C4-2B (cell line): ENCODE measurements at regions not wholly inside any gene's neighbourhood (a gene's known extent, or its start where the extent isn't known, plus 50 kb on each side); places are given as distances from the start of the nearest gene placed in this dataset.

Experiments
- H3K27ac ChIP-seq: fragments of 450-650 bp; 2 replicates; pipeline ENCODE4 v1.5.1; 2017
- ZFX ChIP-seq: fragments of 450-650 bp; IDR thresholded peaks from 2 replicates; pipeline ENCODE4 v1.6.1; 2017
- TF ChIP-seq, protein P1 (sequence below): fragments of 450-650 bp; conservative IDR thresholded peaks from 2 replicates; pipeline ENCODE4 v1.5.1; 2017; ENCODE audit warnings: mild to moderate bottlenecking

- no peak overlapping the region for H3K27ac ChIP-seq
- TF ChIP-seq, protein P1, sequence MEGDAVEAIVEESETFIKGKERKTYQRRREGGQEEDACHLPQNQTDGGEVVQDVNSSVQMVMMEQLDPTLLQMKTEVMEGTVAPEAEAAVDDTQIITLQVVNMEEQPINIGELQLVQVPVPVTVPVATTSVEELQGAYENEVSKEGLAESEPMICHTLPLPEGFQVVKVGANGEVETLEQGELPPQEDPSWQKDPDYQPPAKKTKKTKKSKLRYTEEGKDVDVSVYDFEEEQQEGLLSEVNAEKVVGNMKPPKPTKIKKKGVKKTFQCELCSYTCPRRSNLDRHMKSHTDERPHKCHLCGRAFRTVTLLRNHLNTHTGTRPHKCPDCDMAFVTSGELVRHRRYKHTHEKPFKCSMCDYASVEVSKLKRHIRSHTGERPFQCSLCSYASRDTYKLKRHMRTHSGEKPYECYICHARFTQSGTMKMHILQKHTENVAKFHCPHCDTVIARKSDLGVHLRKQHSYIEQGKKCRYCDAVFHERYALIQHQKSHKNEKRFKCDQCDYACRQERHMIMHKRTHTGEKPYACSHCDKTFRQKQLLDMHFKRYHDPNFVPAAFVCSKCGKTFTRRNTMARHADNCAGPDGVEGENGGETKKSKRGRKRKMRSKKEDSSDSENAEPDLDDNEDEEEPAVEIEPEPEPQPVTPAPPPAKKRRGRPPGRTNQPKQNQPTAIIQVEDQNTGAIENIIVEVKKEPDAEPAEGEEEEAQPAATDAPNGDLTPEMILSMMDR: no peak
- no peak for TF ChIP-seq ZFX
Measured at GRCh38 chr3:193130576-193130975, 110.4 kb upstream of the PLAAT1 start.

- H3K27ac ChIP-seq: no peak overlapping the region
- TF ChIP-seq, protein P1: no peak
- TF ChIP-seq ZFX: no peak
Measured at GRCh38 chr3:193132241-193132640, 108.8 kb upstream of the PLAAT1 start.

DNA sequence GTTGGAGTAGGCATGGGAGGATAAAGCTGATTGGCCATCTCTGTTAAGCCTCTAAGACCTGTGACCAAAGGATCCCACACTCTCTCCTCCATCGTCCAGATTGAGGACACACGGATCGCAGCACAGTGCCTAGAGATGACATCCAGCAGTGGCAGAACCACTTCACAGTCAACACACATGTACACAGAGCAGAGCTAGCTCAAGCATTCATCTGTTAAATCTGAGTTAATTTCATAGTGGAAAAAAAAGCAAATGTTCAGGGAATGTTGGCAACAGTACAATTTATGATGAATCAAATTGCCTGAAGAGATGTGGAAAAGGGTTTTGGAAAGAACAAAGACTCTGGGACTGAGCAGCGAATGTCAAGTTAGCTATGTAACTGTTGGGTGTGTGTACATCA is 108.1 kb upstream of the PLAAT1 start:
- no peak overlapping the region for H3K27ac ChIP-seq
- TF ChIP-seq, protein P1: no peak
- no peak for TF ChIP-seq ZFX

- TF ChIP-seq, protein P1: no peak
- TF ChIP-seq ZFX: no peak
- H3K27ac ChIP-seq: no peak overlapping the region
Measured at GRCh38 chr3:193134856-193135255, 106.2 kb upstream of the PLAAT1 start.

DNA sequence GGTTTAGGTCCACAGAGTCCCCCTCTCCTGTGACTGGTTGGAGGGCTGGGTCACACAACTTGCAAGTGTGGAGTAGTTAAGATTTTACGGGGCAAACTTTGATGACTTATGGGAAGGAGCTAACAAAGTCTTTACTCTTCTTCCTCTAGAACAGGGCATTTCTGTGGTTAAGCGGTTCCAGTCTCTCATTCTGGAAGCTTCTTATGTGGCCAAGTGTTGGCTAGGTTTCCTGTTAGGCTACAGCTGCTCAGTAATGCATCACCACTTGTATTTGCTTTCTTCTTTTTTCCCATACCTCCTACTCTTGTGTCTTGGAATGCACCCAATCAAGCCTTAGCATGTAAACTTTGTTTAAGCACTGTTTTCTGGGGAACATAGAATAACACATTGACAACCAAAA is 100.6 kb upstream of the PLAAT1 start:
- no peak for TF ChIP-seq ZFX
- TF ChIP-seq, protein P1: no peak
- no peak overlapping the region for H3K27ac ChIP-seq

GRCh38 chr3:193145248-193145647 is 95.8 kb upstream of the PLAAT1 start:
- no peak for TF ChIP-seq ZFX
- TF ChIP-seq, protein P1: no peak

DNA sequence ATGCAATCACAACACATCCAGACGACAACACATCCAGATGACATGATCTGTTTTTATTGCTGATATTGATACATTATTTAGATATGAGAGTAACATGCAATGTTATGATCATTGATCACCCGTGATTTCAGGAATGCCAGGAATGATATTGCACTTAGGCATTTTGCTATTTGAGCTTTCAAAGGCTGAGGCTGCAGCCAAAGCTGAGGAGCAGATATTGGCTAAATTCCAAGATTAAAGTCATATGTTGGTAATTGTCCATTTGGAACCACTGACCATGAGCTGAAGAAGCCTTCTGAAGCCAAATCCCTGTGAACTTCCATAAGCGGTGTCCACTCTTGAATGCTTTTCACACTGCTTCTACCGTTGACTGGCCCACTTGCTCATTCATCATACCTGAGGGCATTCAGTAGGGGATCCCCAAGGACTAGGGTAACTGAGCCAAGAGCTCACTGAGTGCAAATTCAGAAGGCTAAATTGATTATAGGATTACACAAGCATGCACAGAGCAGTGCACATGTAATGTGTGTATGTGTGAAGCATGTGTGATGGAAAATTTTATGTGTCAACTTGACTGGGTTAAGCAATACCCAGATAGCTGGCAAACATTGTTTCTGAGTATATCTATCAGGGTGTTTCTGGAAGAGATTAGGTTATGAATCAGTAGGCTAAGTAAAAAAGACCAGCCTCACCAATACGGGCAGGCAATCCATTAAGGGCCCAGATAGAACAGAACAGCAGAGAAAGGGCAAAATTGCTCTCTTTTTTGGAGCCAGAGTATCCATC is 92.1 kb upstream of the PLAAT1 start:
- TF ChIP-seq, protein P1: no peak
- TF ChIP-seq ZFX: no peak
- H3K27ac ChIP-seq: no peak overlapping the region

More at GRCh38 chr3:193145248-193145647, 95.8 kb upstream of the PLAAT1 start:
- no peak overlapping the region for H3K27ac ChIP-seq
